ENCODE measurements at regions not wholly inside any gene's neighbourhood (a gene's known extent, or its start where the extent isn't known, plus 50 kb on each side); places are given as distances from the start of the nearest gene placed in this dataset.

DNA sequence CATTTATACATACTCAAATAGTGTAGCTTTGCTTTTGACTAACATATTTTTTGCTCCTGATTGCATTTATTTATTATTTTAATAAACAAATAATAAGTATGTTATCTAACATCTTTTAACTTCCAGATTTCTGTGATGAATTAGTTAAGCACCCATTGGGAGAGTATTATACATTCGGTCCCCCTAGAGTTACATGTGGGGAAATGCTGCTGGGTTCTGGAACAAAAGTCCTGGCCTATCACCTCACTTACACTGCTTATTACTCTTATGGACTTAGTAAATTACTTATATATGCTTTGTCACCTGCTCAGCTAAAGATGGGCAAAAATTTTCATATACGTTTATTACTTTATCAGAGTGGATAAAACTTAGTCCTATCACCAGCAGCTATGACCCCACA, 1163.0 kb downstream of the FAM181B start:
- 81% methylated on average over 2 of the region's 2 CpGs for WGBS
- no peak overlapping the region for H2BK120ac ChIP-seq (ENCODE audit: low read depth, low read length)

DNA sequence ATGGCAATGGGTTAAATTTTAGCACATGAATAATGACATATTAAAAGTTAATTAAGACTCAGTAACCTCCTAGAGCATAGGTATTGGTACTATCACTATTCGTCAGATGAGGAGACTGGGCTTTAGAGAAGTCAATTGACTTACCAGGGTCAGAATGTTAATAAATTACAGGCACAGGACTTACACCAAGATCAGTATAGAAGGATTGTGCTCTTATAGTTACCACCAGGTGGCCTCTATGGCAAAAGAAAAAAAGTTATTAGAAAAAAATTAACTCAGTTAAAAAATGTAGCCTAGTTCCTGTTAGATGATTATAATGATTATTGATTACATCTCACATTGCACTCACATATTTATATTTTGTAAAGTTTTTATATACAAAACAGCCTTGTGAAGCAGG, 1163.7 kb downstream of the FAM181B start:
- Histone ChIP-seq H3K18ac (ENCODE audit: low read depth in 1 of 2, low read length in 2 of 2) (no peak overlapping the region), H2AFZ (ENCODE audit: low read depth, low read length) (no peak overlapping the region), H3K9ac (ENCODE audit: low read length) (no peak overlapping the region), H3K79me1 (replicated peaks; ENCODE audit: low read length, poor library complexity, severe bottlenecking) (no peaks in the 10 kb centered on the region), H3K4me1 (ENCODE audit: control insufficient read depth, insufficient read depth, low read depth, low read length) (no peaks in the 10 kb centered on the region), H3K9me3 (ENCODE audit: control insufficient read depth, low read length) (peaks cover 3% of the 10 kb centered on the region), H3K4me3 (ENCODE audit: insufficient read depth in 1 of 2, low read depth in 1 of 2, low read length in 2 of 2) (no peak overlapping the region), H2AK5ac (ENCODE audit: low read length, severe bottlenecking) (no peak overlapping the region), H3K36me3 (ENCODE audit: control insufficient read depth in 1 of 2, insufficient read depth in 2 of 2, low read depth in 1 of 2, low read length in 2 of 2) (no peaks in the 10 kb centered on the region), H3K4me2 (ENCODE audit: low read length, poor library complexity, severe bottlenecking) (no peak overlapping the region), H4K91ac (ENCODE audit: low read length) (no peak overlapping the region), H2BK5ac (ENCODE audit: low read depth, low read length, poor library complexity, severe bottlenecking) (no peak overlapping the region), H2BK15ac (ENCODE audit: low read depth, poor library complexity, severe bottlenecking) (no peak overlapping the region), H2BK12ac (ENCODE audit: low read length in 2 of 2) (no peak overlapping the region), H4K8ac (ENCODE audit: low read length) (no peak overlapping the region), H3K14ac (ENCODE audit: low read length in 2 of 2) (no peak overlapping the region), H2BK120ac (ENCODE audit: low read depth, low read length) (no peak overlapping the region), H3K27ac (ENCODE audit: low read length, poor library complexity, severe bottlenecking) (no peak overlapping the region), H3K23ac (ENCODE audit: low read length in 2 of 2) (no peak overlapping the region), H3K27me3 (ENCODE audit: control insufficient read depth in 1 of 2, insufficient read depth in 1 of 2, low read length in 2 of 2) (no peaks in the 10 kb centered on the region), H3K4ac (ENCODE audit: low read depth in 1 of 2, low read length in 2 of 2) (no peak overlapping the region)
- WGBS, result 0% methylated on average over 1 of the region's 1 CpG
- no peak for DNase-seq

More for the DNA sequence above, 1163.0 kb downstream of the FAM181B start:
- H2AK5ac ChIP-seq (ENCODE audit: low read length, severe bottlenecking), result no peak overlapping the region
- no peak overlapping the region for H4K91ac ChIP-seq (ENCODE audit: low read length)
- H2BK15ac ChIP-seq (ENCODE audit: low read depth, poor library complexity, severe bottlenecking), result no peak overlapping the region
- H3K27me3 ChIP-seq (ENCODE audit: control insufficient read depth in 1 of 2, insufficient read depth in 1 of 2, low read length in 2 of 2), result no peaks in the 10 kb centered on the region
- H3K14ac ChIP-seq (ENCODE audit: low read length in 2 of 2), result no peak overlapping the region
- H2BK5ac ChIP-seq (ENCODE audit: low read depth, low read length, poor library complexity, severe bottlenecking), result no peak overlapping the region
- H3K9ac ChIP-seq (ENCODE audit: low read length), result no peak overlapping the region
- no peak overlapping the region for H3K4ac ChIP-seq (ENCODE audit: low read depth in 1 of 2, low read length in 2 of 2)
- no peak overlapping the region for H4K8ac ChIP-seq (ENCODE audit: low read length)
- no peaks in the 10 kb centered on the region for H3K36me3 ChIP-seq (ENCODE audit: control insufficient read depth in 1 of 2, insufficient read depth in 2 of 2, low read depth in 1 of 2, low read length in 2 of 2)
- H3K9me3 ChIP-seq (ENCODE audit: control insufficient read depth, low read length), result no peaks in the 10 kb centered on the region
- no peak for DNase-seq
- no peak overlapping the region for H3K27ac ChIP-seq (ENCODE audit: low read length, poor library complexity, severe bottlenecking)
- no peaks in the 10 kb centered on the region for H3K79me1 ChIP-seq (replicated peaks; ENCODE audit: low read length, poor library complexity, severe bottlenecking)
- H3K4me2 ChIP-seq (ENCODE audit: low read length, poor library complexity, severe bottlenecking), result no peak overlapping the region
- no peak overlapping the region for H3K18ac ChIP-seq (ENCODE audit: low read depth in 1 of 2, low read length in 2 of 2)
- no peak overlapping the region for H3K23ac ChIP-seq (ENCODE audit: low read length in 2 of 2)
- H3K4me1 ChIP-seq (ENCODE audit: control insufficient read depth, insufficient read depth, low read depth, low read length), result no peaks in the 10 kb centered on the region
- no peak overlapping the region for H3K4me3 ChIP-seq (ENCODE audit: insufficient read depth in 1 of 2, low read depth in 1 of 2, low read length in 2 of 2)
- no peak overlapping the region for H2AFZ ChIP-seq (ENCODE audit: low read depth, low read length)
- H2BK12ac ChIP-seq (ENCODE audit: low read length in 2 of 2), result no peak overlapping the region

- no peak overlapping the region for H3K9ac ChIP-seq (ENCODE audit: low read length)
- H3K4ac ChIP-seq (ENCODE audit: low read depth in 1 of 2, low read length in 2 of 2), result no peak overlapping the region
- H3K4me2 ChIP-seq (ENCODE audit: low read length, poor library complexity, severe bottlenecking), result no peak overlapping the region
- no peak overlapping the region for H2AK5ac ChIP-seq (ENCODE audit: low read length, severe bottlenecking)
- no peak overlapping the region for H4K8ac ChIP-seq (ENCODE audit: low read length)
- H2BK15ac ChIP-seq (ENCODE audit: low read depth, poor library complexity, severe bottlenecking), result no peak overlapping the region
- H3K27me3 ChIP-seq (ENCODE audit: control insufficient read depth in 1 of 2, insufficient read depth in 1 of 2, low read length in 2 of 2), result no peaks in the 10 kb centered on the region
- H3K4me1 ChIP-seq (ENCODE audit: control insufficient read depth, insufficient read depth, low read depth, low read length), result no peaks in the 10 kb centered on the region
- H2BK12ac ChIP-seq (ENCODE audit: low read length in 2 of 2), result no peak overlapping the region
- no peak overlapping the region for H3K18ac ChIP-seq (ENCODE audit: low read depth in 1 of 2, low read length in 2 of 2)
- H3K23ac ChIP-seq (ENCODE audit: low read length in 2 of 2), result no peak overlapping the region
- H2AFZ ChIP-seq (ENCODE audit: low read depth, low read length), result no peak overlapping the region
- no peak overlapping the region for H4K91ac ChIP-seq (ENCODE audit: low read length)
- DNase-seq, result no peak
- H3K14ac ChIP-seq (ENCODE audit: low read length in 2 of 2), result no peak overlapping the region
- no peaks in the 10 kb centered on the region for H3K79me1 ChIP-seq (replicated peaks; ENCODE audit: low read length, poor library complexity, severe bottlenecking)
- H3K4me3 ChIP-seq (ENCODE audit: insufficient read depth in 1 of 2, low read depth in 1 of 2, low read length in 2 of 2), result no peak overlapping the region
- H2BK120ac ChIP-seq (ENCODE audit: low read depth, low read length), result no peak overlapping the region
- H3K9me3 ChIP-seq (ENCODE audit: control insufficient read depth, low read length), result peaks cover 7% of the 10 kb centered on the region
- no peak overlapping the region for H3K27ac ChIP-seq (ENCODE audit: low read length, poor library complexity, severe bottlenecking)
- no peak overlapping the region for H2BK5ac ChIP-seq (ENCODE audit: low read depth, low read length, poor library complexity, severe bottlenecking)
- H3K36me3 ChIP-seq (ENCODE audit: control insufficient read depth in 1 of 2, insufficient read depth in 2 of 2, low read depth in 1 of 2, low read length in 2 of 2), result no peaks in the 10 kb centered on the region
These were observed 1164.7 kb downstream of the FAM181B start for GRCh38 chr11:81568918-81569317.

DNA sequence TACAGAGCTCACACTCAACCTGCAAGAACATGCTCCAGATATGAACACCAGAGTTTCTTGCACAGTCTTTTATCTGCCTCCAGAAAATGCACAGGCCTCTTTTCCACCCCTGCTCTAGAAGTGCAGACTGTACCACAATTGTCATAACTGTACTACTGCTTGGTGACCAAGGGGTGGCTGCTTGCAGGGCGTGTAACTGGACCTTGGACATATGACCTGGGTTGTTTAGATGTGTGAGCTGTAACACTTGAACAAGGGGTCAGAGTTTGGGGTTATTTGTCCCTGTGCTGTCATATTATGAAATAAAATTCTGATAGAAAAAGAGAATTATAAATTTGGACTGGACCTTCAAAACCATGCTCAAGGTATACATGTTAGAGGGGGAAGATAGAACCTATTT, 1185.5 kb downstream of the FAM181B start:
- Histone ChIP-seq H2AK5ac (ENCODE audit: low read length, severe bottlenecking) (no peak overlapping the region), H3K27ac (ENCODE audit: low read length, poor library complexity, severe bottlenecking) (no peak overlapping the region), H3K9me3 (ENCODE audit: control insufficient read depth, low read length) (peaks cover 7% of the 10 kb centered on the region), H3K4me1 (ENCODE audit: control insufficient read depth, insufficient read depth, low read depth, low read length) (no peaks in the 10 kb centered on the region), H3K4ac (ENCODE audit: low read depth in 1 of 2, low read length in 2 of 2) (no peak overlapping the region), H3K4me2 (ENCODE audit: low read length, poor library complexity, severe bottlenecking) (no peak overlapping the region), H3K9ac (ENCODE audit: low read length) (no peak overlapping the region), H3K79me1 (replicated peaks; ENCODE audit: low read length, poor library complexity, severe bottlenecking) (no peaks in the 10 kb centered on the region), H3K23ac (ENCODE audit: low read length in 2 of 2) (no peak overlapping the region), H2BK120ac (ENCODE audit: low read depth, low read length) (no peak overlapping the region), H4K8ac (ENCODE audit: low read length) (no peak overlapping the region), H3K14ac (ENCODE audit: low read length in 2 of 2) (no peak overlapping the region), H2BK12ac (ENCODE audit: low read length in 2 of 2) (no peak overlapping the region), H3K27me3 (ENCODE audit: control insufficient read depth in 1 of 2, insufficient read depth in 1 of 2, low read length in 2 of 2) (no peaks in the 10 kb centered on the region), H2BK5ac (ENCODE audit: low read depth, low read length, poor library complexity, severe bottlenecking) (no peak overlapping the region), H2BK15ac (ENCODE audit: low read depth, poor library complexity, severe bottlenecking) (no peak overlapping the region), H3K18ac (ENCODE audit: low read depth in 1 of 2, low read length in 2 of 2) (no peak overlapping the region), H4K91ac (ENCODE audit: low read length) (no peak overlapping the region), H3K4me3 (ENCODE audit: insufficient read depth in 1 of 2, low read depth in 1 of 2, low read length in 2 of 2) (no peak overlapping the region), H3K36me3 (ENCODE audit: control insufficient read depth in 1 of 2, insufficient read depth in 2 of 2, low read depth in 1 of 2, low read length in 2 of 2) (no peaks in the 10 kb centered on the region), H2AFZ (ENCODE audit: low read depth, low read length) (no peak overlapping the region)
- WGBS, result 44% methylated on average over 1 of the region's 1 CpG
- DNase-seq, result no peak
